GM12892 (cell line): ENCODE measurements at regions not wholly inside any gene's neighbourhood (a gene's known extent, or its start where the extent isn't known, plus 50 kb on each side); places are given as distances from the start of the nearest gene placed in this dataset.

Experiments used
- POLR2A ChIP-seq: IDR thresholded peaks from 2 replicates; pipeline ENCODE4 v1.6.1; 2011; ENCODE audit warnings: low read depth, low read length, control low read depth
- POLR2AphosphoS5 ChIP-seq: IDR thresholded peaks from 2 replicates; pipeline ENCODE4 v1.6.1; 2011; ENCODE audit warnings: low read depth, low read length, control low read depth

DNA sequence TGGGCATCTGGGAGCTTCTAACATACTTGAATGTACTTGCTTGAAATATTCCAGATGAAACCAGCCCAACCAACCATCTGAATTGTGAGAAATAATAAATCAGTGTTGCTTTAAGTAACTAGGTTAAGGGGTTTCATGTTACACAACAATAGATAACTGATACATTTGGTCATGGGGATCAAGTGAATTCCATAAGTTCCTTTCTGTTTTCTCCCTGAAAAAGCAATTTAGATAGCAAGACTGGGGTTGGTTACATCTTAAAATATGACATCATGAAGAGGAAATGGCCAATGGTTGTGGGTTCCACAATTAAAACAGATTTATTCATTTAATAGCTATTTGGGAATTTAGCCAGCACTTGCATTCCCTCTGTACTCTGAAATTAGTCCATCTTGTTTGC, 559.7 kb downstream of the TLR4 start:
- TF ChIP-seq POLR2A (no peak), POLR2AphosphoS5 (no peak)
